Cardiac muscle cell (in vitro differentiated cells and primary cell): ENCODE measurements at regions not wholly inside any gene's neighbourhood (a gene's known extent, or its start where the extent isn't known, plus 50 kb on each side); places are given as distances from the start of the nearest gene placed in this dataset.

Source experiments
- DNase-seq, 2 donors: peaks; one replicate each; pipeline versions ENCODE4 v3.0.0 to v3.0.0-alpha.2; 2010 to 2017; ENCODE audit warnings: low read depth in 1 of 2, low spot score in 1 of 2
- H3K27ac ChIP-seq: fragments of 200-600 bp; sonication (generic); 2 replicates; pipeline ENCODE4 v1.5.1; 2016
- H3K27me3 ChIP-seq: fragments of 200-600 bp; sonication (generic); 2 replicates; pipeline ENCODE4 v1.6.0; 2016; ENCODE audit warnings: control low read depth
- H3K36me3 ChIP-seq: fragments of 200-600 bp; sonication (generic); 2 replicates; pipeline ENCODE4 v1.5.1; 2016; ENCODE audit warnings: control low read depth
- H3K4me1 ChIP-seq: fragments of 200-600 bp; sonication (generic); 2 replicates; pipeline ENCODE4 v1.8.1; 2017; ENCODE audit warnings: low read depth, mild to moderate bottlenecking, mixed run types
- H3K4me3 ChIP-seq: fragments of 200-600 bp; sonication (generic); 2 replicates; pipeline ENCODE4 v1.5.1; 2016; ENCODE audit warnings: mild to moderate bottlenecking
- H3K9me3 ChIP-seq: fragments of 200-600 bp; sonication (generic); 2 replicates; pipeline ENCODE4 v1.5.1; 2017; ENCODE audit warnings: low read depth, mild to moderate bottlenecking, control low read depth
- CTCF ChIP-seq: IDR thresholded peaks from 2 replicates; pipeline ENCODE4 v1.5.1; 2012; ENCODE audit warnings: low read depth, mild to moderate bottlenecking, low read length

DNA sequence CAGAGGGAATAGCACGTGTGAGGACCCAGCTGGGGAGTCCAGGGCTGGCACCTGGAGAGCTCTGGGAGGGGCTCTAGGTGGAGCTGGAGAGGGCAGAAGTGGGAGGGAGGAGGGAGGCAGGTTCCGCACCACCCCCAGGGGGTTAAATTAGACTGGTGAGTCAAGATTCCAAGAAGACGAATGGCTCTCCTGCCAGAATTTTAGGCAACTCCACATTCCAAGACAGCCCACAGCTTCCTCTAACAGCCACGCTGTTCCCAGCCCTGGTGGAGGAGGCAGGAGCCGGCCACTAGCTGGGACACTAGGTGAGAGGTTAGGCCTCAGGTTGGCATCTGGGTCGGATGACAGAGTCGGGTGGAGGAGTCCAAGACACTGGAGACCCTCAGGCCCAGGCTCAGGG, 60.2 kb downstream of the TFAP2C start:
- H3K27me3 ChIP-seq: no peaks in the 10 kb centered on the region
- DNase-seq: peak in 1 of 2 donors; percentile 82
- no peak for TF ChIP-seq CTCF

DNA sequence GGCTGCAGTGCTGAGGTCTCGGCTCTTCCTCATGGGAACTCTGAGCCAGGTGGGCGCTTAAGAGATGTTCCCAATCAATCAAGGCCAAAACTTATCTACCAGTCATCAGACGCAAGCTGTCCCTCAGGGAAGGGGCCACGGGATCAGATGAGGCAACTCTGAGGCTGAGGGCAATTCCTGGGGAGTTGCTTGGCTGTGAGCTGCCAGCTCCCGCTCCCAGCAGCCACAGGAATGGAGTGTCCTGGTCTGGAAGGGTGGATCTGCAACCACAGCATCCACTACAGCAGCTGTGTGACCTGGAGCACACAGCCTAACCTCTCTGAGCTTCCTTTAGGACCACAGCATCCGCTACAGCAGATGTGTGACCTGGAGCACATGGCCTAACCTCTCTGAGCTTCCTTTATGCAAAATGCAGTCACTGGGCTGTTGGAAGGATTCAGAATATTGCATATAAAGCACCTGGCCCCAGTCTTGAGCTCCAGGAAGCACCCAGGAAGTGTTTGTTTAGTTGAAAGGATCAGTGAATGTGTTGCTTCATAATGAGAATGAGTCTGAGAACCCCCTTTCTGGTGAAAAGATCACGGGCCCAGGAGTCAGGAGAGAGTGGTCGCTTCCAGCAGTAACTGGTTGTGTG, 60.9 kb downstream of the TFAP2C start:
- Histone ChIP-seq H3K4me3 (no peak overlapping the region), H3K27me3 (no peaks in the 10 kb centered on the region), H3K4me1 (no peaks in the 10 kb centered on the region), H3K9me3 (no peaks in the 10 kb centered on the region), H3K27ac (no peak overlapping the region), H3K36me3 (no peaks in the 10 kb centered on the region)
- no peak for TF ChIP-seq CTCF
- DNase-seq: peak in 1 of 2 donors; percentile 54

More for the DNA sequence above, 60.2 kb downstream of the TFAP2C start:
- Histone ChIP-seq H3K4me1 (no peaks in the 10 kb centered on the region), H3K27ac (no peak overlapping the region), H3K36me3 (no peaks in the 10 kb centered on the region), H3K4me3 (no peak overlapping the region), H3K9me3 (no peaks in the 10 kb centered on the region)

- no peak overlapping the region for H3K27ac ChIP-seq
- no peaks in the 10 kb centered on the region for H3K4me1 ChIP-seq
- H3K9me3 ChIP-seq: no peaks in the 10 kb centered on the region
- no peak for DNase-seq
- H3K4me3 ChIP-seq: no peak overlapping the region
- TF ChIP-seq CTCF: no peak
- H3K36me3 ChIP-seq: no peaks in the 10 kb centered on the region
- H3K27me3 ChIP-seq: no peaks in the 10 kb centered on the region
Measured at GRCh38 chr20:56690531-56691175, 61.5 kb downstream of the TFAP2C start.

- TF ChIP-seq CTCF: no peak
- no peaks in the 10 kb centered on the region for H3K4me1 ChIP-seq
- no peaks in the 10 kb centered on the region for H3K36me3 ChIP-seq
- H3K4me3 ChIP-seq: no peak overlapping the region
- no peak overlapping the region for H3K27ac ChIP-seq
- H3K9me3 ChIP-seq: no peaks in the 10 kb centered on the region
- DNase-seq: peak in 1 of 2 donors; percentile 2
- H3K27me3 ChIP-seq: no peaks in the 10 kb centered on the region
Measured at GRCh38 chr20:56691325-56691998, 62.4 kb downstream of the TFAP2C start.

- no peaks in the 10 kb centered on the region for H3K9me3 ChIP-seq
- no peak overlapping the region for H3K4me3 ChIP-seq
- no peak for TF ChIP-seq CTCF
- no peaks in the 10 kb centered on the region for H3K36me3 ChIP-seq
- H3K27ac ChIP-seq: no peak overlapping the region
- no peaks in the 10 kb centered on the region for H3K4me1 ChIP-seq
- DNase-seq: no peak
- no peaks in the 10 kb centered on the region for H3K27me3 ChIP-seq
Measured at GRCh38 chr20:56693217-56693616, 64.1 kb downstream of the TFAP2C start.
